ENCODE measurements at regions not wholly inside any gene's neighbourhood (a gene's known extent, or its start where the extent isn't known, plus 50 kb on each side); places are given as distances from the start of the nearest gene placed in this dataset.
A peak's percentile ranks its signal among the peaks of the same experiment; 100 is the strongest.

DNA sequence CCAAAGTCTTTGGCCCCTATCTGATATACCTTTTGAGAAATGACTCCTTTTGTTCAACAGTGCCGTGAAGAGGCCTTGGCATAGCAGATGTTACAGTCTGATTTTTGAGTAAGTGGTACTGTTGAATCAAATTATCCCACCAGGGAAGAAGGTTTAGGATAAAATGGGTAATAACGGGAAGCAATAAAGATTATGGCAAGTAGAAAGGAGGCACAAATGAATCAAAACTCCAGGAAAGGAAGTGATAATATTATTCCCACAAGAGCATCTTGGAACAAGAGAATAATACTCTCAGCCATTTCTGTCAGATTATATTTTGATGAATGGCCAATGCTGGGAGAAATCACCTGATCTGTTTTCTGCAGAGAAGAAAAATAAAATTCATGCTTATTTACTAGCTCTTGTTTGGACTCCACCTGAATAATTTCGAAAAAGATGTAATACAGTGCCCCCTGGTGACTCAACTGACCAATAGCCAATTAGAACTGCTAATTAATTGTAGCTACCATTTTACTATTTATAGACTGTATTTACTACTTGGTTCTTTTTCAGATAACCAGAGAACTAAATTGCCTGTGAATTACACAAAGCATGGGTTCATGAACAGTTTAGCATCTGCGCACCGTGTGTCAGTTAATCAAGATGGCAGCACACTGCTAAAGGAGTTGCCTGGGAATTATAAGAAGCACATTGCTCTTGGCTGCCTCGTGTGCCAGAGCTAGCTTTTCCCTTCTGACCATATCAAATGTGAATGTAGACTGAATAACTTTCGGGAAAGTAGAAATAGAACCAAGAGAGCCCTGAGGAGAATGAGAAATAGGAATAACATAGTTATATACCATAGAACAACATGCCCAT, 78.5 kb upstream of the TRDN start:
- H3K36me3 Mint-ChIP-seq (ENCODE audit: low read depth, unreplicated experiment): no peaks in the 10 kb centered on the region
- TF ChIP-seq EZH2 (IDR thresholded peaks at IDR 0.05; ENCODE audit: insufficient read depth, low read length): no peak
- TF ChIP-seq, protein P1, sequence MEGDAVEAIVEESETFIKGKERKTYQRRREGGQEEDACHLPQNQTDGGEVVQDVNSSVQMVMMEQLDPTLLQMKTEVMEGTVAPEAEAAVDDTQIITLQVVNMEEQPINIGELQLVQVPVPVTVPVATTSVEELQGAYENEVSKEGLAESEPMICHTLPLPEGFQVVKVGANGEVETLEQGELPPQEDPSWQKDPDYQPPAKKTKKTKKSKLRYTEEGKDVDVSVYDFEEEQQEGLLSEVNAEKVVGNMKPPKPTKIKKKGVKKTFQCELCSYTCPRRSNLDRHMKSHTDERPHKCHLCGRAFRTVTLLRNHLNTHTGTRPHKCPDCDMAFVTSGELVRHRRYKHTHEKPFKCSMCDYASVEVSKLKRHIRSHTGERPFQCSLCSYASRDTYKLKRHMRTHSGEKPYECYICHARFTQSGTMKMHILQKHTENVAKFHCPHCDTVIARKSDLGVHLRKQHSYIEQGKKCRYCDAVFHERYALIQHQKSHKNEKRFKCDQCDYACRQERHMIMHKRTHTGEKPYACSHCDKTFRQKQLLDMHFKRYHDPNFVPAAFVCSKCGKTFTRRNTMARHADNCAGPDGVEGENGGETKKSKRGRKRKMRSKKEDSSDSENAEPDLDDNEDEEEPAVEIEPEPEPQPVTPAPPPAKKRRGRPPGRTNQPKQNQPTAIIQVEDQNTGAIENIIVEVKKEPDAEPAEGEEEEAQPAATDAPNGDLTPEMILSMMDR (IDR thresholded peaks at IDR 0.05; ENCODE audit: insufficient read depth, low read depth, low read length): peak; percentile 48
- no peaks in the 10 kb centered on the region for H3K36me3 ChIP-seq (ENCODE audit: insufficient read depth, low read length)
- FAIRE-seq (no peak), DNase-seq (ENCODE audit: low read depth) (no peak)
- no peaks in the 10 kb centered on the region for H3K27me3 ChIP-seq (ENCODE audit: insufficient read depth, low read length)
- H2AFZ ChIP-seq (ENCODE audit: low read depth, low read length): no peak overlapping the region
- no peak overlapping the region for H3K9ac ChIP-seq (ENCODE audit: low read length)
- no peak overlapping the region for H3K4me2 ChIP-seq (ENCODE audit: low read length)
- H3K27ac ChIP-seq (ENCODE audit: low read depth, low read length): no peak overlapping the region
- no peaks in the 10 kb centered on the region for H3K4me1 ChIP-seq (ENCODE audit: insufficient read depth, low read length)
- no peaks in the 10 kb centered on the region for H3K9me3 Mint-ChIP-seq (ENCODE audit: unreplicated experiment)
- no peaks in the 10 kb centered on the region for H4K20me1 ChIP-seq (ENCODE audit: insufficient read depth, low read length)
- H3K79me2 ChIP-seq (ENCODE audit: insufficient read depth, low read length): no peaks in the 10 kb centered on the region
- no peaks in the 10 kb centered on the region for H3K4me1 Mint-ChIP-seq (ENCODE audit: low read depth, unreplicated experiment)
- no peak overlapping the region for H3K4me3 ChIP-seq (ENCODE audit: insufficient read depth, low read depth, low read length)
- no peak overlapping the region for H3K4me3 Mint-ChIP-seq (ENCODE audit: unreplicated experiment)
- no peaks in the 10 kb centered on the region for H3K27me3 Mint-ChIP-seq (ENCODE audit: low read depth, unreplicated experiment)
- no peaks in the 10 kb centered on the region for H3K9me3 ChIP-seq (ENCODE audit: insufficient read depth, low read depth, low read length)
- H3K27ac Mint-ChIP-seq (ENCODE audit: unreplicated experiment): no peak overlapping the region

GRCh38 chr6:123712831-123713230, 76.1 kb upstream of the TRDN start:
- Mint-ChIP-seq H3K36me3 (ENCODE audit: low read depth, unreplicated experiment) (no peaks in the 10 kb centered on the region), H3K4me3 (ENCODE audit: unreplicated experiment) (no peak overlapping the region), H3K4me1 (ENCODE audit: low read depth, unreplicated experiment) (no peaks in the 10 kb centered on the region), H3K9me3 (ENCODE audit: unreplicated experiment) (no peaks in the 10 kb centered on the region), H3K27me3 (ENCODE audit: low read depth, unreplicated experiment) (no peaks in the 10 kb centered on the region), H3K27ac (ENCODE audit: unreplicated experiment) (no peak overlapping the region)
- Histone ChIP-seq H2AFZ (ENCODE audit: low read depth, low read length) (no peak overlapping the region), H3K36me3 (ENCODE audit: insufficient read depth, low read length) (no peaks in the 10 kb centered on the region), H3K9me3 (ENCODE audit: insufficient read depth, low read depth, low read length) (peaks cover 2% of the 10 kb centered on the region), H3K79me2 (ENCODE audit: insufficient read depth, low read length) (no peaks in the 10 kb centered on the region), H4K20me1 (ENCODE audit: insufficient read depth, low read length) (no peaks in the 10 kb centered on the region), H3K27ac (ENCODE audit: low read depth, low read length) (no peak overlapping the region), H3K4me3 (ENCODE audit: insufficient read depth, low read depth, low read length) (no peak overlapping the region), H3K9ac (ENCODE audit: low read length) (no peak overlapping the region), H3K4me2 (ENCODE audit: low read length) (no peak overlapping the region), H3K27me3 (ENCODE audit: insufficient read depth, low read length) (no peaks in the 10 kb centered on the region), H3K4me1 (ENCODE audit: insufficient read depth, low read length) (no peaks in the 10 kb centered on the region)
- no peak for DNase-seq (ENCODE audit: low read depth)
- no peak for FAIRE-seq
- TF ChIP-seq, protein P1 (IDR thresholded peaks at IDR 0.05; ENCODE audit: insufficient read depth, low read depth, low read length): no peak
- no peak for TF ChIP-seq EZH2 (IDR thresholded peaks at IDR 0.05; ENCODE audit: insufficient read depth, low read length)

DNA sequence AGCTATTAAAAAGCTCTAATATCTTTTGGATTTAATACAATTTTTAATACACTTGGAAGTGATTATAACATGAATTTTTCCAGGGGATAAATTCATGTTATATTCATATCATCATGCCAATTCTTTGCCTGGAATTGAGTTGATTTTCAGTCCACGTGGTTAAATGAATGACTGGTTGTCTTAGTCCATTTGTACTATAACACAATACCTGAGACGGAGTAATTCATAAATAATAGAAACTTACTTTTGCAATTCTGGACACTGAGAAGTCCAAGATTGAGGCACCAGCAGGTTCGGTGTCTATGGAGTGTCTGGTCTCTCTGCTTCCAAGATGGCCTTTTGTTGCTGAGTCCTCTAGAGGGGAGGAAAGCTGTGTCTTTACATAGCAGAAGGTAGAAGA, 66.2 kb upstream of the TRDN start:
- Histone ChIP-seq H3K36me3 (ENCODE audit: insufficient read depth, low read length) (no peaks in the 10 kb centered on the region), H3K4me1 (ENCODE audit: insufficient read depth, low read length) (no peaks in the 10 kb centered on the region), H3K9ac (ENCODE audit: low read length) (no peak overlapping the region), H3K27ac (ENCODE audit: low read depth, low read length) (no peak overlapping the region), H3K9me3 (ENCODE audit: insufficient read depth, low read depth, low read length) (peaks cover 2% of the 10 kb centered on the region), H3K4me3 (ENCODE audit: insufficient read depth, low read depth, low read length) (no peak overlapping the region), H4K20me1 (ENCODE audit: insufficient read depth, low read length) (no peaks in the 10 kb centered on the region), H2AFZ (ENCODE audit: low read depth, low read length) (no peak overlapping the region), H3K79me2 (ENCODE audit: insufficient read depth, low read length) (no peaks in the 10 kb centered on the region), H3K4me2 (ENCODE audit: low read length) (no peak overlapping the region), H3K27me3 (ENCODE audit: insufficient read depth, low read length) (no peaks in the 10 kb centered on the region)
- Mint-ChIP-seq H3K9me3 (ENCODE audit: unreplicated experiment) (peaks cover 2% of the 10 kb centered on the region), H3K27me3 (ENCODE audit: low read depth, unreplicated experiment) (peaks cover 2% of the 10 kb centered on the region), H3K4me3 (ENCODE audit: unreplicated experiment) (no peak overlapping the region), H3K4me1 (ENCODE audit: low read depth, unreplicated experiment) (no peaks in the 10 kb centered on the region), H3K27ac (ENCODE audit: unreplicated experiment) (no peak overlapping the region), H3K36me3 (ENCODE audit: low read depth, unreplicated experiment) (no peaks in the 10 kb centered on the region)
- FAIRE-seq (no peak), DNase-seq (ENCODE audit: low read depth) (no peak)
- TF ChIP-seq, protein P1 (IDR thresholded peaks at IDR 0.05; ENCODE audit: insufficient read depth, low read depth, low read length): no peak
- TF ChIP-seq EZH2 (IDR thresholded peaks at IDR 0.05; ENCODE audit: insufficient read depth, low read length): no peak

All from astrocyte (in vitro differentiated cells and primary cell).